AG08396 (cell line): ENCODE measurements at regions not wholly inside any gene's neighbourhood (a gene's known extent, or its start where the extent isn't known, plus 50 kb on each side); places are given as distances from the start of the nearest gene placed in this dataset.
"Not testable (repeated sequence)": the region's sequence is repeated elsewhere in the genome, so short reads cannot be mapped to it uniquely, and the experiment has no call there.

Source experiments
- DNase-seq: peaks from one replicate; pipeline ENCODE4 v3.0.0; 2012; ENCODE audit warnings: low spot score, mixed read lengths

DNA sequence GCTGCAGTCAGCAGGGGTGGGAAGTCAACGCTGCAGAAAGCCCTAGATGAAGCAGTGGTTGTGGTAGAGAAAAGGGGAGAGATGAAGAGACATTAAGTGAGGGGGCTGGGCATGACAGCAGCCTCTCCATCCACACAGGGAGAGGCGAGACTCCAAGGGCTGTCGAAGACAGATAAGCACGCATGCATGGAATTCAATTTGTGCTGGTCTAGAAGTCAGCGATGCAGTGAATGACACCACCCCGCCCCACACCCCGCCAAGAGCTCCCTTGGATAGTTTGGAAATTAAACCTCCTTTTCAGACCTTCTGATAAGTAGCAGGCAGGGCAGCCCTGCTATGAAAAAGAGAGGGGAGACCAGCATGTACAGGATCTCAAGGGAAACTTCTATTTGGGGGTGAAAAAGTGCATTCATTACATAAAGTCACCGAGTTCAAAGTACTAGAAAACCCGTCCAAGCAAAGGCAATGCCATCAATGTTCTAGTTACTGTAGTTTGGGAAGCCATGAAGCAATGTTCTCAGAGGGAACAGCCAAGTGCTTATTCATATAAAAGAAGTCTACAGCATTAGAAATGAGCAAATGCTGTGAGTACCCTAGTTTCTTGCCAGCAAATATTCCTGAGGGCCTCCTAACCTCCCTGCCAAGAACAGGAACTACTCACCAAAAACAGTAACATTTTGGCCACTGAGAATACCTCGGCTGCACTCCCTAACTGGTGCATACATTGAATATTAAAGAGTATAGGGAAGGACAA is 152.3 kb upstream of the ANXA10 start:
- DNase-seq, result no peak

- DNase-seq, result no peak
Observed at GRCh38 chr4:167943872-167944505, 148.3 kb upstream of the ANXA10 start.

DNA sequence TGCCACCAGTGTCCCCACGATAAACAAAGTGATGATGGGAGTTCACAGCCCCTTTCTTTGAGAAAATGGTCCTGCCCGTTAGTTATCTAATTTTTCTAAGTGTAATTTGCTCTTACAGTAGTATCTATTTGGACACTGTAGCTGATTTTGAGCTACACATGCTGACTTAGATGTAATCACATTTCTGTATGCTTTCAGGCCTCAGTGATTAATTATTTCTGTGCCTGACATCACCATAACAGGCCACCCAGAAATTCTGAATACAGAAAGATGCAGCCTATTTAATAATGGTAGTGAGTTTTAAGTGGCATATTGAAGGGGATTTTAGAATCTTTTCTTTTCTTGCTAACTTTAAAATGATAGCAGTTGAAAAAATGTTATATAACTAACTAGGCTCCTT is 147.6 kb upstream of the ANXA10 start:
- no peak for DNase-seq

DNA sequence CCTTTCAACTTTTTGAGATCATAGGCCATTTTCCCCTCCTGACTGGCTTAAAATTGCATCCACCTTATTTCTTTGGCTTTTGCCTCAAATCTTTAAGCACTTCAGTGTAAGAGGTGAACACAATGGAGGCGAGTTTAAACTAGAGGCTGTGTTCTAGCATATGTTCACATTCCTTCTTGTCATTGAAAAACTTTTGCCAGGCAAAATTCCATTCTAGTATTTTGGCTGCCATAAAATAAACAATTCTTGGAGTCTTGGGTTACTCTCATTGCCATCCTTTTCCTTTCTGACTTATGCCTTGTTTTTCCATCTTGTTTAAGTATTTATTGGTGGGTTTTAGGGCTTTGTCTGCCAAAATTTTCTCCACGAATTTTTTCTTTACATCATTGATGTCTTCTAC is 137.3 kb upstream of the ANXA10 start:
- DNase-seq, result no peak

DNA sequence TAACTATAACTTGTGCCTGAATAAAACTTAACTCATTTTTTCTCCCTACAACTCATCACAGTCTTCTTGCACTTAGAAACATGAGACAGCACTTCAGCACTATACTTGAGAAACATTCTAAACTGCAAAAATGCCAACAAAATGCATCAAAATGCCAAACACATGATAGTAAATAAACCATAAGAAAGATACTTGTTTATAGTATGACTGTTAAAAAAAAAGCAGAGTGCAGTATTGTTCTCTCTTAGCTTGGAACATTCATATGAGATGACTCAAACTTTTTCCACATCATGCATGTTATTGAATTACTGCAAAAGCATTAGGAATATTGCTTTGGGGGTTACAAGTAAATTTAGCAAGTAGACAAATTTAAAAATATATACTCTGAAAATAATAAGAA is 135.7 kb upstream of the ANXA10 start:
- no peak for DNase-seq

- DNase-seq, result no peak
Observed at GRCh38 chr4:167964766-167965373, 127.5 kb upstream of the ANXA10 start.

DNA sequence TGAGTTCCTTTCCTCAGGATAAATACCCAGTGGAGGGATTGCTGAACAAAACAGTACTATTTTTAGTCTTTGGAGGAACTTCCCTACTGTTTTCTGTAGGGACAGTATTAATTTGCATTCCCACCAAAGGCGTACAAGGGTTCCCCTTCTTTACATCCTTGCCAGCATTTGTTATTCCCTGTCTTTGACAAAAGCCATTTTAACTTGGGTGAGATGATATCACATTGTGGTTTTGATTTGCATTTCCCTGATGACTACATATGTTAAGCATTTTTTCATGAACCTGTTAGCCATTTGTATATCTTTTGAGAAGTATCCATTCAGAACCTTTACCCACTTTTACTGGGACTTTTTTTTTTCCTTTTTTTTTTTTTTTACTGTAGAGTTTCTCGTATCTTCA is 126.2 kb upstream of the ANXA10 start:
- DNase-seq, result no peak

GRCh38 chr4:167973513-167973912 is 118.8 kb upstream of the ANXA10 start:
- no peak for DNase-seq

DNA sequence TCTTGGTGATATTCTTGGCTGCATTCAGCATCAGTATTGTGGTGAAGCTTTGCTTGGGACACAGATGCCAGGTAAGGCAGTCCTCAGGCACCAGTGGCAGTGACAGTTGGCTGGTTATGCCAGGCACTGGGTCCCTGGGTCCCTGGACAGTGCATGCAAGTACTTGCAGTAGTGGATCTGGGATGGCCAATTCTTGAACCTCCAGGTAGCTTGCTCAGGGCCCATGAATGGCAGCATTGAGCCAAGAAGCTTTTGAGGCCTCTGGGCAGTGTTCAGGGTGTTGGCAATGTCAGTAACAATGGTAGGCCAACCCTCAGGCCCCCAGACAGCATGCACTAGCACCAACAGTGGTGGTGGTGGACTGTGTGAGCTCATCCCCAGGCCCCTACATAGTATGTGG is 106.8 kb upstream of the ANXA10 start:
- no peak for DNase-seq

DNA sequence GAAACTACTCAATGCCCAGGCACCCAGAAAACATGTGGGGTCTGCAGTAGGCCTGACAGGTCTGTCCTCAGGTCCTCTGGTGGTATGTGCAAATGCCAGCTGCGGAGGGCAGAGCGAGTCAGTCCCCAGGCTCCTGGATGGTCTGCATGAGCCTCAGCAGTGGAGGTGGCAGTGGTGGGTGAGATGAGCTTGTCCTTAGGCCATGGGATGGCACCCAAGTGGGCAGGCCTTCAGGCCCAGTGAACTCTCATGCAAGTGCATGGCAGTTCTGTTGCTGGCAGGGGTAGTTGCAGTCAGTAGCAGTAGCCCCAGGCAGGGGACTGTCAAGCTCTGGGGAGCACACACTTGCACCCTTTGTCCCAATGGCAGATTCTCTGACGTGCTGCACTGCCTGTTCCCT is 106.3 kb upstream of the ANXA10 start:
- DNase-seq, result no peak

GRCh38 chr4:167987285-167987684 is 105.1 kb upstream of the ANXA10 start:
- no peak for DNase-seq

GRCh38 chr4:167989815-167990214 is 102.5 kb upstream of the ANXA10 start:
- DNase-seq, result no peak

- not testable (repeated sequence) for DNase-seq
Observed at GRCh38 chr4:168008112-168008511, 84.2 kb upstream of the ANXA10 start.

- DNase-seq, result peak; percentile 5
Observed at GRCh38 chr4:168019019-168019651, 73.2 kb upstream of the ANXA10 start.

- DNase-seq, result no peak
Observed at GRCh38 chr4:168019921-168020320, 72.4 kb upstream of the ANXA10 start.

DNA sequence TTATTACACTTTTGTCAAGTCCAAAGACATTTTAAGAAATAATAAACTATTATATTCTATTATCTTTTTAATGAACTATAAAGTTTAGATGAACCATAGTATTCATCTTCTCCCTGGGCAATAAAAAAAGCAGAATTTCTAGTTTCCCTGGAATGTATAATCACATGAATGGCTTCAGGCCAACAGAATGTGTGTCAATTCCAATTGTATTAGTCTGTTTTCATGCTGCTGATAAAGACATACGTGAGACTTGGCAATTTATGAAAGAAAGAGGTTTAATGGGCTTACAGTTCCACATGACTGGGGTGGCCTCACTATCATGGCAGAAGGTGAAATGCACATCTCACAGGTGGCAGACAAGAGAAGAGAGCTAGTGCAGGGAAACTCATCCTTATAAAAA is 70.7 kb upstream of the ANXA10 start:
- no peak for DNase-seq

DNA sequence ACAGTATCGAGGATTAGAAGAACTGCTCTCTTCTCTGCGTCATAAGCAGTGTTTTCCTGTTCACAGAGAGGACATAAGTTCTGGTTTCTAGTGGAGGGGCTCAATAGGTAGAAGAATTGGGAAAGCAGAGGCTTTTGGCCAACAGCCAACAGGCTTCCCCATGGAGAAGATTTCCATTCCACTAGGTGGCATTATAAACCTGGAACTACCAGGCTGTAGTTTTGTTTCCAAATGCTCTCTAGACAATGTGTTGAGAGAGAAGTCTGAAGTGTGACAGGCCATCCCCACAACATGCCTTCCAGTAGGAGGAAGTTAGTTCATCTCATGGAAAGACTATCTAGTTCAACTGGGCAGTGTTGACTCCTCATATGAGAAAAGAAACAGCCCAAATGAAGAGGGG is 63.8 kb upstream of the ANXA10 start:
- DNase-seq, result no peak

GRCh38 chr4:168028970-168029597 is 63.3 kb upstream of the ANXA10 start:
- no peak for DNase-seq

GRCh38 chr4:168037676-168038075 is 54.7 kb upstream of the ANXA10 start:
- DNase-seq, result no peak

- no peak for DNase-seq
Observed at GRCh38 chr4:168039593-168039992, 52.7 kb upstream of the ANXA10 start.
